ENCODE measurements at regions not wholly inside any gene's neighbourhood (a gene's known extent, or its start where the extent isn't known, plus 50 kb on each side); places are given as distances from the start of the nearest gene placed in this dataset.

DNA sequence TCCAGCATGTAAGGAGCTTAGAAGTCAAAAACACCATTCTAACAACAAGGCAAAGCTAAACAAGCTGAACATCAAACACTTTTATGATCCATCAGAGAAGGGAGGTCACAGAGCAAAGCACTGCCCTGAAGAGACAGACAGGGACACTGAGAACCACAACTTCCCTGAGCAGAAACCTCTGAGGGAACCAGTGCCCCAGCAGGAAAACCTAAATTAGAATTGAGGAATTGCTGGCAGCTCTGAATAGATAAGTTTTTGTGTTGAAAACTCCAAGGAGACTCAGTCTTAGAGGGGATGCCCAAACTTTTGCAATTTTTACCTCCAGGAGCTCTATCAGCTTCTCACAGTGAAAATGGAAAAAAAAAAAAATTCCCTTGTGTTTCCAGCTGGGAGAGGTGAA lies 83.0 kb upstream of the MAPK10 start:
- H3K4me1 Mint-ChIP-seq, result no peaks in the 10 kb centered on the region
- H3K4me1 ChIP-seq (ENCODE audit: control insufficient read depth in 2 of 2, insufficient read depth in 2 of 2, low read length in 2 of 2), result no peaks in the 10 kb centered on the region
- no peaks in the 10 kb centered on the region for H3K36me3 ChIP-seq (replicated peaks in 1 of 2; ENCODE audit: control extremely low read depth in 1 of 2, control insufficient read depth in 1 of 2, extremely low read depth in 1 of 2, insufficient read depth in 2 of 2, low read length in 1 of 2)
- no peaks in the 10 kb centered on the region for H4K20me1 ChIP-seq (ENCODE audit: control insufficient read depth, insufficient read depth, low read length, poor library complexity, severe bottlenecking)
- intact Hi-C loops (cut with micrococcal nuclease), result no loop called here
- H3K4me3 ChIP-seq (ENCODE audit: control extremely low read depth in 1 of 5, extremely low read depth in 1 of 5, insufficient read depth in 1 of 5, low read depth in 2 of 5, low read length in 4 of 5), result no peak overlapping the region
- no peaks in the 10 kb centered on the region for H3K27me3 Mint-ChIP-seq
- H3K4me2 ChIP-seq (replicated peaks; ENCODE audit: low read depth, low read length, poor library complexity, severe bottlenecking), result no peak overlapping the region
- H3K27me3 ChIP-seq (replicated peaks in 1 of 4; ENCODE audit: control extremely low read depth in 1 of 4, control insufficient read depth in 3 of 4, insufficient read depth in 4 of 4, low read length in 3 of 4), result no peaks in the 10 kb centered on the region
- ATAC-seq (ENCODE audit: low read depth), result no peak
- H3K79me2 ChIP-seq (ENCODE audit: control insufficient read depth, insufficient read depth, low read length), result no peaks in the 10 kb centered on the region
- no peak overlapping the region for H3K4me3 Mint-ChIP-seq
- ChIA-PET CTCF (no interaction called here), POLR2A (no interaction called here)
- H2AFZ ChIP-seq (ENCODE audit: insufficient read depth, low read depth, low read length, poor library complexity, severe bottlenecking), result no peak overlapping the region
- no peak overlapping the region for H3K27ac ChIP-seq (ENCODE audit: low read length in 2 of 2)
- H3K9ac ChIP-seq (ENCODE audit: low read length), result no peak overlapping the region
- no peaks in the 10 kb centered on the region for H3K9me3 Mint-ChIP-seq (ENCODE audit: insufficient read depth)
- no peaks in the 10 kb centered on the region for H3K9me3 ChIP-seq (ENCODE audit: control extremely low read depth in 1 of 3, control insufficient read depth in 2 of 3, insufficient read depth in 1 of 3, low read length in 2 of 3)
- no peak overlapping the region for H3K27ac Mint-ChIP-seq
- DNase-seq, result no peak
- TF ChIP-seq, protein P1, sequence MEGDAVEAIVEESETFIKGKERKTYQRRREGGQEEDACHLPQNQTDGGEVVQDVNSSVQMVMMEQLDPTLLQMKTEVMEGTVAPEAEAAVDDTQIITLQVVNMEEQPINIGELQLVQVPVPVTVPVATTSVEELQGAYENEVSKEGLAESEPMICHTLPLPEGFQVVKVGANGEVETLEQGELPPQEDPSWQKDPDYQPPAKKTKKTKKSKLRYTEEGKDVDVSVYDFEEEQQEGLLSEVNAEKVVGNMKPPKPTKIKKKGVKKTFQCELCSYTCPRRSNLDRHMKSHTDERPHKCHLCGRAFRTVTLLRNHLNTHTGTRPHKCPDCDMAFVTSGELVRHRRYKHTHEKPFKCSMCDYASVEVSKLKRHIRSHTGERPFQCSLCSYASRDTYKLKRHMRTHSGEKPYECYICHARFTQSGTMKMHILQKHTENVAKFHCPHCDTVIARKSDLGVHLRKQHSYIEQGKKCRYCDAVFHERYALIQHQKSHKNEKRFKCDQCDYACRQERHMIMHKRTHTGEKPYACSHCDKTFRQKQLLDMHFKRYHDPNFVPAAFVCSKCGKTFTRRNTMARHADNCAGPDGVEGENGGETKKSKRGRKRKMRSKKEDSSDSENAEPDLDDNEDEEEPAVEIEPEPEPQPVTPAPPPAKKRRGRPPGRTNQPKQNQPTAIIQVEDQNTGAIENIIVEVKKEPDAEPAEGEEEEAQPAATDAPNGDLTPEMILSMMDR (IDR thresholded peaks at IDR 0.05), result no peak
- TF ChIP-seq EZH2 (IDR thresholded peaks at IDR 0.05; ENCODE audit: borderline replicate concordance, insufficient read depth, low read depth, low read length, poor library complexity, severe bottlenecking), result no peak

DNA sequence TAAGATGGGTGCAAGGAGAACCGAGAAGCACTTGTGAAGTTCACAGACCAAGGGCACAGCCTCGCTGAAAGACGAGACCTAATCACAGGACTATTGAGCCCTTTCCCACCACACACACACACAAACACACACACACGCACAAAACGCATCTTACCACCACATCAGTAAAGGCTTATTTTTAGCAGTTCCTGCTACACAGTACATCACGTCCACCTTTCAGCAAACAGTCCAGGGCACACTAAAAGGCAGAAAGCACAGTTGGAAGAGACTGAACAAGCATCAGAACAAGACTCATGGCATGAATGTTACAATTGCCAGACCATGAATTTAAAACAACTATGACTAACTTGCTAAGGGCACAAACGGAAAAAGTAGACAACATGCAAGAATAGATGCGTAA lies 83.6 kb upstream of the MAPK10 start:
- Mint-ChIP-seq H3K4me1 (no peaks in the 10 kb centered on the region), H3K27ac (no peak overlapping the region), H3K9me3 (ENCODE audit: insufficient read depth) (no peaks in the 10 kb centered on the region), H3K27me3 (no peaks in the 10 kb centered on the region), H3K4me3 (no peak overlapping the region)
- Histone ChIP-seq H3K27me3 (replicated peaks in 1 of 4; ENCODE audit: control extremely low read depth in 1 of 4, control insufficient read depth in 3 of 4, insufficient read depth in 4 of 4, low read length in 3 of 4) (no peaks in the 10 kb centered on the region), H2AFZ (ENCODE audit: insufficient read depth, low read depth, low read length, poor library complexity, severe bottlenecking) (no peak overlapping the region), H3K4me2 (replicated peaks; ENCODE audit: low read depth, low read length, poor library complexity, severe bottlenecking) (no peak overlapping the region), H3K9me3 (ENCODE audit: control extremely low read depth in 1 of 3, control insufficient read depth in 2 of 3, insufficient read depth in 1 of 3, low read length in 2 of 3) (no peaks in the 10 kb centered on the region), H4K20me1 (ENCODE audit: control insufficient read depth, insufficient read depth, low read length, poor library complexity, severe bottlenecking) (no peaks in the 10 kb centered on the region), H3K27ac (ENCODE audit: low read length in 2 of 2) (no peak overlapping the region), H3K4me1 (ENCODE audit: control insufficient read depth in 2 of 2, insufficient read depth in 2 of 2, low read length in 2 of 2) (no peaks in the 10 kb centered on the region), H3K79me2 (ENCODE audit: control insufficient read depth, insufficient read depth, low read length) (no peaks in the 10 kb centered on the region), H3K9ac (ENCODE audit: low read length) (no peak overlapping the region), H3K4me3 (ENCODE audit: control extremely low read depth in 1 of 5, extremely low read depth in 1 of 5, insufficient read depth in 1 of 5, low read depth in 2 of 5, low read length in 4 of 5) (no peak overlapping the region), H3K36me3 (replicated peaks in 1 of 2; ENCODE audit: control extremely low read depth in 1 of 2, control insufficient read depth in 1 of 2, extremely low read depth in 1 of 2, insufficient read depth in 2 of 2, low read length in 1 of 2) (no peaks in the 10 kb centered on the region)
- TF ChIP-seq, protein P1 (IDR thresholded peaks at IDR 0.05), result no peak
- TF ChIP-seq EZH2 (IDR thresholded peaks at IDR 0.05; ENCODE audit: borderline replicate concordance, insufficient read depth, low read depth, low read length, poor library complexity, severe bottlenecking), result no peak
- ChIA-PET POLR2A (no interaction called here), CTCF (no interaction called here)
- intact Hi-C loops (cut with micrococcal nuclease), result no loop called here
- no peak for DNase-seq
- 50% methylated on average over 6 of the region's 8 CpGs for WGBS (ENCODE audit: insufficient coverage)
- no peak for ATAC-seq (ENCODE audit: low read depth)
